Left ventricle myocardium superior (tissue), 1 donor: ENCODE measurements at regions not wholly inside any gene's neighbourhood (a gene's known extent, or its start where the extent isn't known, plus 50 kb on each side); places are given as distances from the start of the nearest gene placed in this dataset.

ENCODE experiments used
- ATAC-seq: fragments of 200-7000 bp; cut with Tn5 transposase; one replicate; pipeline ENCODE4 v1.9.1; 2020; ENCODE audit warnings: mild to moderate bottlenecking, moderate library complexity
- DNase-seq: peaks from one replicate; pipeline ENCODE4 v3.0.0-alpha.2; 2020
- intact Hi-C: fragments of 100-400 bp; cut with micrococcal nuclease; formaldehyde crosslinking; loops from one replicate; pipeline ENCODE4 v1.11.0; 2022
- donor health status: DM: no; HTN: yes; CAD: no; lungs with severe emphysema.

GRCh38 chr6:9999796-10000195 is 415.1 kb downstream of the TFAP2A start:
- ATAC-seq: no peak
- no peak for DNase-seq
- intact Hi-C loops: no loop called here

GRCh38 chr6:9986273-9986672 is 428.6 kb downstream of the TFAP2A start:
- intact Hi-C loops: no loop called here
- ATAC-seq (no peak), DNase-seq (no peak)

GRCh38 chr6:9985481-9985880 is 429.4 kb downstream of the TFAP2A start:
- intact Hi-C loops: no loop called here
- DNase-seq (no peak), ATAC-seq (no peak)

GRCh38 chr6:9984607-9985006 is 430.3 kb downstream of the TFAP2A start:
- intact Hi-C loops: no loop called here
- ATAC-seq (no peak), DNase-seq (no peak)

GRCh38 chr6:9983168-9983567 is 431.7 kb downstream of the TFAP2A start:
- intact Hi-C loops: no loop called here
- DNase-seq: no peak
- ATAC-seq: no peak

- ATAC-seq (no peak), DNase-seq (no peak)
- intact Hi-C loops: no loop called here
Observed at GRCh38 chr6:9982215-9982614, 432.7 kb downstream of the TFAP2A start.

- no peak for ATAC-seq
- no peak for DNase-seq
- intact Hi-C loops: no loop called here
Observed at GRCh38 chr6:9979996-9980395, 434.9 kb downstream of the TFAP2A start.

GRCh38 chr6:9978480-9978879 is 436.4 kb downstream of the TFAP2A start:
- intact Hi-C loops: no loop called here
- no peak for DNase-seq
- ATAC-seq: no peak

GRCh38 chr6:9977411-9977810 is 437.5 kb downstream of the TFAP2A start:
- intact Hi-C loops: no loop called here
- ATAC-seq (no peak), DNase-seq (no peak)

GRCh38 chr6:9961646-9962045 is 453.2 kb downstream of the TFAP2A start:
- intact Hi-C loops: no loop called here
- ATAC-seq: no peak
- DNase-seq: no peak

GRCh38 chr6:9957215-9957759 is 457.6 kb downstream of the TFAP2A start:
- ATAC-seq (no peak), DNase-seq (no peak)
- intact Hi-C loops: no loop called here

GRCh38 chr6:9948678-9949077 is 466.2 kb downstream of the TFAP2A start:
- ATAC-seq (no peak), DNase-seq (no peak)
- intact Hi-C loops: no loop called here

- no peak for ATAC-seq
- no peak for DNase-seq
- intact Hi-C loops: no loop called here
Observed at GRCh38 chr6:9943986-9944385, 470.9 kb downstream of the TFAP2A start.

GRCh38 chr6:9943026-9943425 is 471.8 kb downstream of the TFAP2A start:
- intact Hi-C loops: no loop called here
- ATAC-seq (no peak), DNase-seq (no peak)

GRCh38 chr6:9942131-9942530 is 472.7 kb downstream of the TFAP2A start:
- intact Hi-C loops: no loop called here
- no peak for DNase-seq
- ATAC-seq: no peak

- intact Hi-C loops: no loop called here
- no peak for DNase-seq
- ATAC-seq: no peak
Observed at GRCh38 chr6:9938801-9939200, 476.1 kb downstream of the TFAP2A start.

- DNase-seq: no peak
- no peak for ATAC-seq
- intact Hi-C loops: no loop called here
Observed at GRCh38 chr6:9937031-9937763, 477.7 kb downstream of the TFAP2A start.

- intact Hi-C loops: no loop called here
- no peak for ATAC-seq
- DNase-seq: no peak
Observed at GRCh38 chr6:9936551-9936950, 478.3 kb downstream of the TFAP2A start.

GRCh38 chr6:9933677-9934076 is 481.2 kb downstream of the TFAP2A start:
- intact Hi-C loops: no loop called here
- ATAC-seq: no peak
- no peak for DNase-seq

- no peak for ATAC-seq
Observed at GRCh38 chr6:9927275-9927674, 487.6 kb downstream of the TFAP2A start.

GRCh38 chr6:9924971-9925370 is 489.9 kb downstream of the TFAP2A start:
- no peak for DNase-seq
- no peak for ATAC-seq
- intact Hi-C loops: no loop called here

More at GRCh38 chr6:9927275-9927674, 487.6 kb downstream of the TFAP2A start:
- intact Hi-C loops: no loop called here
- DNase-seq: no peak
